ENCODE measurements at regions not wholly inside any gene's neighbourhood (a gene's known extent, or its start where the extent isn't known, plus 50 kb on each side); places are given as distances from the start of the nearest gene placed in this dataset.
"Not testable (repeated sequence)": the region's sequence is repeated elsewhere in the genome, so short reads cannot be mapped to it uniquely, and the experiment has no call there.

DNA sequence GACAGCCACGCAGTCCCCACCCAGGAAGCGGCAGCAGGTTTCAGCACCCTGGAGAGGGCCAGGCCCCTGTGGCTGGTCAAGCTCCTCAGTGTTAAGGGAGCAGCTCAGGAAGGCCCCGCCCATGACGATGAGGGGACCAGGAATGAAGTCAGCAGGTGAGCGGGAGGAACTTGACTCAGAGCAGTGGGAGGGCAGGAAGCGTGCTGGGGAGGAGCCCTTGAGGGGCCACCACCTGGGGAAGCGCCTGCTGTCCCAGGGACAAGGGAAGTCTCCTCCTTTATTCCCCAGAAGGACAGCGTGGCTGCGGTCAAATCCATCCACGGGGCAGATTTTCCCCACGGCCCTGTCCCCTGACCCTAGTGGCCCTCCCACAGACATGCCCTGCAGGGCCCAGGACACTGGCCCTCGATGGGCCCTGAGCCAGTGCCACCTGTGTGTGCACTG lies 357.6 kb downstream of the ADGRD1 start:
- TF ChIP-seq, protein P1, sequence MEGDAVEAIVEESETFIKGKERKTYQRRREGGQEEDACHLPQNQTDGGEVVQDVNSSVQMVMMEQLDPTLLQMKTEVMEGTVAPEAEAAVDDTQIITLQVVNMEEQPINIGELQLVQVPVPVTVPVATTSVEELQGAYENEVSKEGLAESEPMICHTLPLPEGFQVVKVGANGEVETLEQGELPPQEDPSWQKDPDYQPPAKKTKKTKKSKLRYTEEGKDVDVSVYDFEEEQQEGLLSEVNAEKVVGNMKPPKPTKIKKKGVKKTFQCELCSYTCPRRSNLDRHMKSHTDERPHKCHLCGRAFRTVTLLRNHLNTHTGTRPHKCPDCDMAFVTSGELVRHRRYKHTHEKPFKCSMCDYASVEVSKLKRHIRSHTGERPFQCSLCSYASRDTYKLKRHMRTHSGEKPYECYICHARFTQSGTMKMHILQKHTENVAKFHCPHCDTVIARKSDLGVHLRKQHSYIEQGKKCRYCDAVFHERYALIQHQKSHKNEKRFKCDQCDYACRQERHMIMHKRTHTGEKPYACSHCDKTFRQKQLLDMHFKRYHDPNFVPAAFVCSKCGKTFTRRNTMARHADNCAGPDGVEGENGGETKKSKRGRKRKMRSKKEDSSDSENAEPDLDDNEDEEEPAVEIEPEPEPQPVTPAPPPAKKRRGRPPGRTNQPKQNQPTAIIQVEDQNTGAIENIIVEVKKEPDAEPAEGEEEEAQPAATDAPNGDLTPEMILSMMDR (IDR thresholded peaks at IDR 0.05): not testable (repeated sequence)
- not testable (repeated sequence) for TF ChIP-seq POLR2A (IDR thresholded peaks at IDR 0.05)

Measured in lower leg skin (tissue), 3 donors.